ENCODE measurements at regions not wholly inside any gene's neighbourhood (a gene's known extent, or its start where the extent isn't known, plus 50 kb on each side); places are given as distances from the start of the nearest gene placed in this dataset.
"Not testable (repeated sequence)": the region's sequence is repeated elsewhere in the genome, so short reads cannot be mapped to it uniquely, and the experiment has no call there.

GRCh38 chr2:54050445-54050844 lies 65.0 kb upstream of the ACYP2 start:
- Histone ChIP-seq H3K27me3 (ENCODE audit: control insufficient read depth in 1 of 2, insufficient read depth in 2 of 2, low read length in 2 of 2) (no peaks in the 10 kb centered on the region), H3K9ac (ENCODE audit: low read length in 2 of 2) (no peak overlapping the region), H3K4me1 (ENCODE audit: control insufficient read depth, insufficient read depth, low read length) (peaks cover 8% of the 10 kb centered on the region), H3K9me3 (ENCODE audit: control insufficient read depth in 2 of 2, low read length in 2 of 2) (no peaks in the 10 kb centered on the region), H3K36me3 (ENCODE audit: control insufficient read depth in 2 of 2, insufficient read depth in 2 of 2, low read length in 2 of 2) (peaks cover 2 to 6% of the 10 kb centered on the region in 2 donors), H3K4me3 (ENCODE audit: low read length in 2 of 2) (no peak overlapping the region), H3K27ac (ENCODE audit: low read length) (no peak overlapping the region)

GRCh38 chr2:54049365-54049764 lies 66.0 kb upstream of the ACYP2 start:
- peaks cover 8% of the 10 kb centered on the region for H3K4me1 ChIP-seq (ENCODE audit: control insufficient read depth, insufficient read depth, low read length)
- H3K9me3 ChIP-seq (ENCODE audit: control insufficient read depth in 2 of 2, low read length in 2 of 2) = peaks cover 2 to 4% of the 10 kb centered on the region in 2 donors
- H3K36me3 ChIP-seq (ENCODE audit: control insufficient read depth in 2 of 2, insufficient read depth in 2 of 2, low read length in 2 of 2) = peaks cover 2 to 6% of the 10 kb centered on the region in 2 donors
- H3K9ac ChIP-seq (ENCODE audit: low read length in 2 of 2) = no peak overlapping the region
- H3K27ac ChIP-seq (ENCODE audit: low read length) = no peak overlapping the region
- H3K27me3 ChIP-seq (ENCODE audit: control insufficient read depth in 1 of 2, insufficient read depth in 2 of 2, low read length in 2 of 2) = no peaks in the 10 kb centered on the region
- H3K4me3 ChIP-seq (ENCODE audit: low read length in 2 of 2) = no peak overlapping the region

- H3K4me1 ChIP-seq (ENCODE audit: control insufficient read depth, insufficient read depth, low read length); H3K9me3 ChIP-seq (ENCODE audit: control insufficient read depth in 2 of 2, low read length in 2 of 2): not testable (repeated sequence)
These were observed 66.5 kb upstream of the ACYP2 start for GRCh38 chr2:54048896-54049295.

GRCh38 chr2:54048117-54048785 lies 67.2 kb upstream of the ACYP2 start:
- Histone ChIP-seq H3K9ac (ENCODE audit: low read length in 2 of 2) (no peak overlapping the region), H3K27ac (ENCODE audit: low read length) (no peak overlapping the region), H3K4me3 (ENCODE audit: low read length in 2 of 2) (no peak overlapping the region), H3K9me3 (ENCODE audit: control insufficient read depth in 2 of 2, low read length in 2 of 2) (peaks cover 2 to 4% of the 10 kb centered on the region in 2 donors), H3K4me1 (ENCODE audit: control insufficient read depth, insufficient read depth, low read length) (peaks cover 8% of the 10 kb centered on the region), H3K27me3 (ENCODE audit: control insufficient read depth in 1 of 2, insufficient read depth in 2 of 2, low read length in 2 of 2) (no peaks in the 10 kb centered on the region), H3K36me3 (ENCODE audit: control insufficient read depth in 2 of 2, insufficient read depth in 2 of 2, low read length in 2 of 2) (peaks cover 2 to 4% of the 10 kb centered on the region in 2 donors)

More at GRCh38 chr2:54048896-54049295, 66.5 kb upstream of the ACYP2 start:
- H3K27ac ChIP-seq (ENCODE audit: low read length); H3K36me3 ChIP-seq (ENCODE audit: control insufficient read depth in 2 of 2, insufficient read depth in 2 of 2, low read length in 2 of 2); H3K9ac ChIP-seq (ENCODE audit: low read length in 2 of 2); H3K27me3 ChIP-seq (ENCODE audit: control insufficient read depth in 1 of 2, insufficient read depth in 2 of 2, low read length in 2 of 2); H3K4me3 ChIP-seq (ENCODE audit: low read length in 2 of 2): not testable (repeated sequence)

GRCh38 chr2:54047658-54048057 lies 67.8 kb upstream of the ACYP2 start:
- Histone ChIP-seq H3K27ac (ENCODE audit: low read length) (no peak overlapping the region), H3K36me3 (ENCODE audit: control insufficient read depth in 2 of 2, insufficient read depth in 2 of 2, low read length in 2 of 2) (peaks cover 0 to 2% of the 10 kb centered on the region in 2 donors), H3K4me1 (ENCODE audit: control insufficient read depth, insufficient read depth, low read length) (peaks cover 11% of the 10 kb centered on the region)

GRCh38 chr2:54047091-54047490 lies 68.3 kb upstream of the ACYP2 start:
- peaks cover 2 to 4% of the 10 kb centered on the region in 2 donors for H3K9me3 ChIP-seq (ENCODE audit: control insufficient read depth in 2 of 2, low read length in 2 of 2)
- H3K9ac ChIP-seq (ENCODE audit: low read length in 2 of 2) = no peak overlapping the region
- H3K27ac ChIP-seq (ENCODE audit: low read length) = no peak overlapping the region
- H3K4me3 ChIP-seq (ENCODE audit: low read length in 2 of 2) = no peak overlapping the region
- peaks cover 14% of the 10 kb centered on the region for H3K4me1 ChIP-seq (ENCODE audit: control insufficient read depth, insufficient read depth, low read length)
- no peaks in the 10 kb centered on the region for H3K27me3 ChIP-seq (ENCODE audit: control insufficient read depth in 1 of 2, insufficient read depth in 2 of 2, low read length in 2 of 2)
- peaks cover 0 to 2% of the 10 kb centered on the region in 2 donors for H3K36me3 ChIP-seq (ENCODE audit: control insufficient read depth in 2 of 2, insufficient read depth in 2 of 2, low read length in 2 of 2)

More at GRCh38 chr2:54047658-54048057, 67.8 kb upstream of the ACYP2 start:
- no peaks in the 10 kb centered on the region for H3K27me3 ChIP-seq (ENCODE audit: control insufficient read depth in 1 of 2, insufficient read depth in 2 of 2, low read length in 2 of 2)
- H3K9me3 ChIP-seq (ENCODE audit: control insufficient read depth in 2 of 2, low read length in 2 of 2) = peaks cover 2 to 4% of the 10 kb centered on the region in 2 donors
- H3K9ac ChIP-seq (ENCODE audit: low read length in 2 of 2) = no peak overlapping the region
- H3K4me3 ChIP-seq (ENCODE audit: low read length in 2 of 2) = no peak overlapping the region

GRCh38 chr2:54042897-54043620 lies 72.3 kb upstream of the PSME4 start:
- Histone ChIP-seq H3K36me3 (ENCODE audit: control insufficient read depth in 2 of 2, insufficient read depth in 2 of 2, low read length in 2 of 2) (no peaks in the 10 kb centered on the region), H3K4me3 (ENCODE audit: low read length in 2 of 2) (peak overlapping the region in 1 of 2 donors; percentile 9), H3K27ac (ENCODE audit: low read length) (peak overlapping the region; percentile 13), H3K9ac (ENCODE audit: low read length in 2 of 2) (no peak overlapping the region), H3K4me1 (ENCODE audit: control insufficient read depth, insufficient read depth, low read length) (peaks cover 8% of the 10 kb centered on the region), H3K9me3 (ENCODE audit: control insufficient read depth in 2 of 2, low read length in 2 of 2) (peaks cover 2 to 4% of the 10 kb centered on the region in 2 donors), H3K27me3 (ENCODE audit: control insufficient read depth in 1 of 2, insufficient read depth in 2 of 2, low read length in 2 of 2) (no peaks in the 10 kb centered on the region)

- H3K27me3 ChIP-seq (ENCODE audit: control insufficient read depth in 1 of 2, insufficient read depth in 2 of 2, low read length in 2 of 2) = no peaks in the 10 kb centered on the region
- peaks cover 8% of the 10 kb centered on the region for H3K4me1 ChIP-seq (ENCODE audit: control insufficient read depth, insufficient read depth, low read length)
- peak overlapping the region in 1 of 2 donors; percentile 9 for H3K4me3 ChIP-seq (ENCODE audit: low read length in 2 of 2)
- no peak overlapping the region for H3K9ac ChIP-seq (ENCODE audit: low read length in 2 of 2)
- peaks cover 2 to 4% of the 10 kb centered on the region in 2 donors for H3K9me3 ChIP-seq (ENCODE audit: control insufficient read depth in 2 of 2, low read length in 2 of 2)
- peak overlapping the region; percentile 13 for H3K27ac ChIP-seq (ENCODE audit: low read length)
- no peaks in the 10 kb centered on the region for H3K36me3 ChIP-seq (ENCODE audit: control insufficient read depth in 2 of 2, insufficient read depth in 2 of 2, low read length in 2 of 2)
These were observed 71.5 kb upstream of the PSME4 start for GRCh38 chr2:54042341-54042740.

- peaks cover 2 to 4% of the 10 kb centered on the region in 2 donors for H3K9me3 ChIP-seq (ENCODE audit: control insufficient read depth in 2 of 2, low read length in 2 of 2)
- H3K27me3 ChIP-seq (ENCODE audit: control insufficient read depth in 1 of 2, insufficient read depth in 2 of 2, low read length in 2 of 2) = no peaks in the 10 kb centered on the region
- no peak overlapping the region for H3K4me3 ChIP-seq (ENCODE audit: low read length in 2 of 2)
- no peak overlapping the region for H3K27ac ChIP-seq (ENCODE audit: low read length)
- no peak overlapping the region for H3K9ac ChIP-seq (ENCODE audit: low read length in 2 of 2)
- H3K36me3 ChIP-seq (ENCODE audit: control insufficient read depth in 2 of 2, insufficient read depth in 2 of 2, low read length in 2 of 2) = no peaks in the 10 kb centered on the region
- H3K4me1 ChIP-seq (ENCODE audit: control insufficient read depth, insufficient read depth, low read length) = peaks cover 8% of the 10 kb centered on the region
These were observed 70.3 kb upstream of the PSME4 start for GRCh38 chr2:54041135-54041534.

- no peak overlapping the region for H3K4me3 ChIP-seq (ENCODE audit: low read length in 2 of 2)
- H3K9me3 ChIP-seq (ENCODE audit: control insufficient read depth in 2 of 2, low read length in 2 of 2) = peaks cover 2 to 4% of the 10 kb centered on the region in 2 donors
- no peak overlapping the region for H3K9ac ChIP-seq (ENCODE audit: low read length in 2 of 2)
- H3K27ac ChIP-seq (ENCODE audit: low read length) = no peak overlapping the region
- no peaks in the 10 kb centered on the region for H3K36me3 ChIP-seq (ENCODE audit: control insufficient read depth in 2 of 2, insufficient read depth in 2 of 2, low read length in 2 of 2)
- no peaks in the 10 kb centered on the region for H3K27me3 ChIP-seq (ENCODE audit: control insufficient read depth in 1 of 2, insufficient read depth in 2 of 2, low read length in 2 of 2)
- peaks cover 8% of the 10 kb centered on the region for H3K4me1 ChIP-seq (ENCODE audit: control insufficient read depth, insufficient read depth, low read length)
These were observed 69.9 kb upstream of the PSME4 start for GRCh38 chr2:54040685-54041084.

GRCh38 chr2:54040250-54040649 lies 69.5 kb upstream of the PSME4 start:
- Histone ChIP-seq H3K4me3 (ENCODE audit: low read length in 2 of 2) (no peak overlapping the region), H3K9me3 (ENCODE audit: control insufficient read depth in 2 of 2, low read length in 2 of 2) (peaks cover 2 to 3% of the 10 kb centered on the region in 2 donors), H3K9ac (ENCODE audit: low read length in 2 of 2) (no peak overlapping the region), H3K36me3 (ENCODE audit: control insufficient read depth in 2 of 2, insufficient read depth in 2 of 2, low read length in 2 of 2) (no peaks in the 10 kb centered on the region), H3K4me1 (ENCODE audit: control insufficient read depth, insufficient read depth, low read length) (peaks cover 8% of the 10 kb centered on the region), H3K27ac (ENCODE audit: low read length) (no peak overlapping the region), H3K27me3 (ENCODE audit: control insufficient read depth in 1 of 2, insufficient read depth in 2 of 2, low read length in 2 of 2) (no peaks in the 10 kb centered on the region)

Measured in stomach smooth muscle (tissue), 2 donors.